OCI-LY3 (cell line): ENCODE measurements at regions not wholly inside any gene's neighbourhood (a gene's known extent, or its start where the extent isn't known, plus 50 kb on each side); places are given as distances from the start of the nearest gene placed in this dataset.

Source experiments
- H2AFZ ChIP-seq: fragments of 200-600, 300-600 bp; shearing (Covaris generic); 2 replicates; pipeline ENCODE4 v1.6.0; 2014; ENCODE audit warnings: antibody characterized with exemption, low read depth, low read length
- H3K27ac ChIP-seq: fragments of 200-600, 300-600 bp; sonication (generic); 2 replicates; pipeline ENCODE4 v1.5.1; 2014; ENCODE audit warnings: mild to moderate bottlenecking, low read length, moderate library complexity, mixed read lengths
- H3K27me3 ChIP-seq: fragments of 200-600, 300-600 bp; sonication (generic); 2 replicates; pipeline ENCODE4 v1.6.1; 2014; ENCODE audit warnings: low read depth, low read length, mixed read lengths
- H3K36me3 ChIP-seq: fragments of 200-600, 300-600 bp; sonication (generic); replicated peaks from 2 replicates; pipeline ENCODE3; 2014; ENCODE audit warnings: low read depth, low read length, mixed read lengths
- H3K4me1 ChIP-seq: fragments of 300-600, 200-600 bp; sonication (generic); 2 replicates; pipeline ENCODE4 v1.6.1; 2014; ENCODE audit warnings: low read length, mixed read lengths
- H3K4me2 ChIP-seq: fragments of 200-600, 300-600 bp; sonication (generic); 2 replicates; pipeline ENCODE4 v1.6.1; 2014; ENCODE audit warnings: low read length, mixed read lengths
- H3K4me3 ChIP-seq: fragments of 300-600, 200-600 bp; sonication (generic); 2 replicates; pipeline ENCODE4 v1.5.1; 2014; ENCODE audit warnings: antibody characterized with exemption, mild to moderate bottlenecking, low read length, moderate library complexity
- H3K79me2 ChIP-seq: fragments of 300-600, 200-600 bp; shearing (Covaris generic); 2 replicates; pipeline ENCODE4 v1.6.1; 2014; ENCODE audit warnings: mild to moderate bottlenecking, low read length, mixed read lengths
- H3K9ac ChIP-seq: fragments of 300-600, 200-600 bp; shearing (Covaris generic); 2 replicates; pipeline ENCODE4 v1.6.0; 2014; ENCODE audit warnings: mild to moderate bottlenecking, low read length, moderate library complexity
- H3K9me3 ChIP-seq: fragments of 200-600, 300-600 bp; shearing (Covaris generic); 2 replicates; pipeline ENCODE4 v1.6.1; 2014; ENCODE audit warnings: low read length, mixed read lengths; ENCODE audit not compliant: insufficient read depth
- H4K20me1 ChIP-seq: fragments of 200-600, 300-600 bp; sonication (generic); 2 replicates; pipeline ENCODE4 v1.6.1; 2016; ENCODE audit warnings: low read length, mixed read lengths; ENCODE audit not compliant: insufficient read depth
- CTCF ChIP-seq: fragments of 200-600, 300-600 bp; sonication (generic); IDR thresholded peaks from 2 replicates; pipeline ENCODE4 v1.5.1; 2014; ENCODE audit warnings: antibody characterized with exemption, low read length, low read depth
- EZH2phosphoT487 ChIP-seq: fragments of 200-600 bp; shearing (Covaris generic); IDR thresholded peaks from 2 replicates; pipeline ENCODE4 v1.6.1; 2018; ENCODE audit warnings: antibody characterized with exemption, mixed run types, low read depth

- H3K4me3 ChIP-seq = no peak overlapping the region
- H3K79me2 ChIP-seq = no peaks in the 10 kb centered on the region
- no peak overlapping the region for H2AFZ ChIP-seq
- no peaks in the 10 kb centered on the region for H3K36me3 ChIP-seq
- no peaks in the 10 kb centered on the region for H3K9me3 ChIP-seq
- H4K20me1 ChIP-seq = no peaks in the 10 kb centered on the region
- H3K4me1 ChIP-seq = no peaks in the 10 kb centered on the region
- TF ChIP-seq EZH2phosphoT487 = no peak
- TF ChIP-seq CTCF = no peak
- no peaks in the 10 kb centered on the region for H3K27me3 ChIP-seq
- no peak overlapping the region for H3K27ac ChIP-seq
- H3K4me2 ChIP-seq = no peak overlapping the region
- no peak overlapping the region for H3K9ac ChIP-seq
Observed at GRCh38 chr5:18553269-18553668, 919.0 kb downstream of the TAF11L14 start.

GRCh38 chr5:18560602-18561001, 926.3 kb downstream of the TAF11L14 start:
- Histone ChIP-seq H3K27me3 (no peaks in the 10 kb centered on the region), H3K4me1 (no peaks in the 10 kb centered on the region), H3K79me2 (no peaks in the 10 kb centered on the region), H2AFZ (no peak overlapping the region), H4K20me1 (no peaks in the 10 kb centered on the region), H3K9ac (no peak overlapping the region), H3K36me3 (no peaks in the 10 kb centered on the region), H3K9me3 (no peaks in the 10 kb centered on the region), H3K4me3 (no peak overlapping the region), H3K27ac (no peak overlapping the region), H3K4me2 (no peak overlapping the region)
- TF ChIP-seq CTCF = no peak
- no peak for TF ChIP-seq EZH2phosphoT487

- Histone ChIP-seq H3K9ac (no peak overlapping the region), H3K4me1 (no peaks in the 10 kb centered on the region), H4K20me1 (no peaks in the 10 kb centered on the region), H3K4me3 (no peak overlapping the region), H2AFZ (no peak overlapping the region), H3K4me2 (no peak overlapping the region), H3K27ac (no peak overlapping the region), H3K9me3 (no peaks in the 10 kb centered on the region), H3K27me3 (no peaks in the 10 kb centered on the region), H3K79me2 (no peaks in the 10 kb centered on the region), H3K36me3 (no peaks in the 10 kb centered on the region)
- TF ChIP-seq CTCF (no peak), EZH2phosphoT487 (no peak)
Observed at GRCh38 chr5:18563853-18564252, 929.6 kb downstream of the TAF11L14 start.

GRCh38 chr5:18566671-18567070, 932.4 kb downstream of the TAF11L14 start:
- Histone ChIP-seq H3K4me3 (no peak overlapping the region), H3K4me2 (no peak overlapping the region), H2AFZ (no peak overlapping the region), H3K27ac (no peak overlapping the region), H4K20me1 (no peaks in the 10 kb centered on the region), H3K9me3 (no peaks in the 10 kb centered on the region), H3K4me1 (no peaks in the 10 kb centered on the region), H3K9ac (no peak overlapping the region), H3K79me2 (no peaks in the 10 kb centered on the region), H3K36me3 (no peaks in the 10 kb centered on the region), H3K27me3 (no peaks in the 10 kb centered on the region)
- TF ChIP-seq EZH2phosphoT487 = no peak
- TF ChIP-seq CTCF = no peak
